HepG2 (cell line): ENCODE measurements at regions not wholly inside any gene's neighbourhood (a gene's known extent, or its start where the extent isn't known, plus 50 kb on each side); places are given as distances from the start of the nearest gene placed in this dataset.
A peak's percentile ranks its signal among the peaks of the same experiment; 100 is the strongest.

Experiments used
- ATAC-seq: fragments of 200-7000 bp; cut with Tn5 transposase; 3 replicates; pipeline ENCODE4 v1.9.1; 2020; ENCODE audit warnings: mild to moderate bottlenecking, moderate library complexity
- BruUV-seq: library from RNA; stranded (reverse); fragments of 400-500 nt; replicated peaks from 2 replicates; lab custom pipeline; 2021; lab: Mats Ljungman, UMichigan
- CTCF ChIA-PET: fragments of 300-600 bp; formaldehyde crosslinking; extraction: SDS; loops from one replicate; lab custom pipeline; 2021; ENCODE audit warnings: low total read pairs, inconsistent platforms, low intra/inter-chr PET ratio; lab: Yijun Ruan, JAX
- POLR2A ChIA-PET: fragments of 350-600 bp; sonication (Branson Sonifier 250); formaldehyde crosslinking; loops from one replicate; lab custom pipeline; 2020; ENCODE audit warnings: antibody characterized with exemption, inconsistent platforms; lab: Yijun Ruan, JAX
- DNase-seq: peaks from one replicate; pipeline ENCODE4 v3.0.0-alpha.2; 2015; ENCODE audit warnings: low spot score
- FAIRE-seq: peaks from 3 replicates; lab custom pipeline; 2011; peaks lifted over from hg19 to GRCh38; lab: Jason Lieb, UNC
- H2AFZ ChIP-seq: one replicate; pipeline ENCODE4 v1.6.1; 2011; ENCODE audit warnings: low read length, inconsistent platforms
- H3K27ac ChIP-seq: fragments of 300-600 bp; 3 replicates; pipeline ENCODE4 v1.8.0; 2011; ENCODE audit warnings: mixed run types, mild to moderate bottlenecking, mixed read lengths, low read length, inconsistent platforms; ENCODE audit not compliant: insufficient read depth; ENCODE audit errors: extremely low read length
- H3K27me3 ChIP-seq, 2 experiments: fragments of 200-600 bp in 1 of 2; 2 replicates in 1 of 2; 3 replicates in 1 of 2; pipeline versions ENCODE4 v1.6.0 to v1.8.0; 2011; ENCODE audit warnings: low read length in 2 of 2, mild to moderate bottlenecking in 2 of 2, moderate library complexity in 2 of 2, inconsistent platforms in 1 of 2; ENCODE audit not compliant: insufficient read depth in 2 of 2, control insufficient read depth in 1 of 2
- H3K36me3 ChIP-seq, 2 experiments: fragments of 200-600 bp in 1 of 2; replicated peaks in 1 of 2; 2 replicates in 1 of 2; 3 replicates in 1 of 2; pipeline versions ENCODE4 v1.5.1 to v1.8.0; 2011; ENCODE audit warnings: low read length in 2 of 2, inconsistent platforms in 1 of 2; ENCODE audit not compliant: insufficient read depth in 2 of 2, control insufficient read depth in 1 of 2
- H3K4me1 ChIP-seq: 2 replicates; pipeline ENCODE4 v1.5.1; 2012; ENCODE audit warnings: low read length, inconsistent platforms; ENCODE audit not compliant: insufficient read depth
- H3K4me2 ChIP-seq: 2 replicates; pipeline ENCODE4 v1.6.0; 2011; ENCODE audit warnings: low read depth, low read length, inconsistent platforms
- H3K4me3 ChIP-seq, 3 experiments: fragments of 200-600 bp in 1 of 3; sonication (generic), shearing (Covaris generic) in 1 of 3; replicated peaks in 1 of 3; 2 replicates each; pipeline ENCODE4 v1.5.1; 2011 to 2016; ENCODE audit warnings: low read length in 3 of 3, inconsistent platforms in 2 of 3, low read depth in 2 of 3, mild to moderate bottlenecking in 2 of 3, control low read depth in 1 of 3, mixed read lengths in 1 of 3; ENCODE audit not compliant: insufficient read depth in 1 of 3
- H3K79me2 ChIP-seq: one replicate; pipeline ENCODE4 v1.6.1; 2011; ENCODE audit warnings: low read length, inconsistent platforms; ENCODE audit not compliant: insufficient read depth
- H3K9ac ChIP-seq: 2 replicates; pipeline ENCODE4 v1.6.0; 2011; ENCODE audit warnings: mild to moderate bottlenecking, low read depth, low read length, inconsistent platforms; ENCODE audit not compliant: insufficient read depth
- H3K9me3 ChIP-seq: 2 replicates; pipeline ENCODE4 v1.5.1; 2012; ENCODE audit warnings: mild to moderate bottlenecking, low read length
- H4K20me1 ChIP-seq: 2 replicates; pipeline ENCODE4 v1.6.0; 2011; ENCODE audit warnings: inconsistent platforms, mild to moderate bottlenecking, low read length, moderate library complexity; ENCODE audit not compliant: insufficient read depth
- CEBPB ChIP-seq: IDR thresholded peaks from 2 replicates; pipeline ENCODE4 v1.6.1; 2011; ENCODE audit warnings: low read depth, low read length, improper control_type of control experiment, borderline replicate concordance
- CTCF ChIP-seq: sonication (generic); formaldehyde crosslinking; IDR thresholded peaks from 2 replicates; pipeline ENCODE4 v1.5.0; 2020; ENCODE audit warnings: mild to moderate bottlenecking, missing genetic modification reagents, moderate library complexity
- ELF4 ChIP-seq: sonication (generic); formaldehyde crosslinking; IDR thresholded peaks from 2 replicates; pipeline ENCODE4 v1.5.0; 2020; ENCODE audit warnings: missing genetic modification reagents, mild to moderate bottlenecking, moderate library complexity, borderline replicate concordance
- PRMT3 ChIP-seq: sonication (generic); formaldehyde crosslinking; IDR thresholded peaks from 2 replicates; pipeline ENCODE4 v1.8.1; 2022; ENCODE audit warnings: low read depth, mild to moderate bottlenecking, moderate library complexity, missing genetic modification reagents, borderline replicate concordance
- SRSF9 ChIP-seq: fragments of 200-400 bp; formaldehyde crosslinking; IDR thresholded peaks from 2 replicates; pipeline ENCODE4 v1.6.1; 2018; ENCODE audit warnings: borderline replicate concordance, mild to moderate bottlenecking, low read depth, low read length; ENCODE audit not compliant: insufficient read depth, poor library complexity, severe bottlenecking
- TCF7 ChIP-seq: sonication (generic); IDR thresholded peaks from 2 replicates; pipeline ENCODE4 v1.6.1; 2016; ENCODE audit warnings: antibody characterized with exemption, low read depth
- YEATS2 ChIP-seq: sonication (generic); formaldehyde crosslinking; IDR thresholded peaks from 2 replicates; pipeline ENCODE4 v1.4.0; 2020; ENCODE audit warnings: missing genetic modification reagents, borderline replicate concordance
- ZNF10 ChIP-seq: sonication (generic); formaldehyde crosslinking; IDR thresholded peaks from 2 replicates; pipeline ENCODE4 v1.4.0; 2020; ENCODE audit warnings: mild to moderate bottlenecking, low read depth, missing genetic modification reagents, borderline replicate concordance
- ZNF281 ChIP-seq: sonication (generic); formaldehyde crosslinking; IDR thresholded peaks from 2 replicates; pipeline ENCODE4 v1.4.0; 2020; ENCODE audit warnings: missing genetic modification reagents, borderline replicate concordance
- ZNF282 ChIP-seq: fragments of 450-650 bp; IDR thresholded peaks from 2 replicates; pipeline ENCODE4 v1.6.1; 2018; ENCODE audit not compliant: partially characterized antibody
- ZNF326 ChIP-seq: sonication (generic); formaldehyde crosslinking; IDR thresholded peaks from 2 replicates; pipeline ENCODE4 v1.4.0; 2020; ENCODE audit warnings: missing genetic modification reagents, borderline replicate concordance
- ZNF547 ChIP-seq: sonication (generic); formaldehyde crosslinking; IDR thresholded peaks from 2 replicates; pipeline ENCODE4 v1.5.1; 2020; ENCODE audit warnings: mild to moderate bottlenecking, missing genetic modification reagents
- ZNF878 ChIP-seq: sonication (generic); formaldehyde crosslinking; IDR thresholded peaks from 2 replicates; pipeline ENCODE4 v1.8.1; 2023; ENCODE audit warnings: mild to moderate bottlenecking, missing genetic modification reagents, moderate library complexity
- WGBS: methylation state at CpG from one replicate; pipeline ENCODE4 v1.1.6; 2017; ENCODE audit warnings: low lambda C conversion rate; 5-methylcytosine and 5-hydroxymethylcytosine counted together
- in situ Hi-C: cut with HindIII; loops from 2 replicates; pipeline ENCODE4 v1.10.0; 2017; ENCODE audit warnings: low pct_unique_long_range_greater_than_20kb; ENCODE audit not compliant: extremely low pct_ligation_motif_present
- intact Hi-C: fragments of 100-400 bp; cut with micrococcal nuclease; formaldehyde crosslinking; loops from one replicate; pipeline ENCODE4 v1.10.0; 2022; ENCODE audit not compliant: unreplicated experiment

- DNase-seq (no peak), FAIRE-seq (peak; percentile 23), ATAC-seq (no peak)
- under 1% methylated on average over 2 of the region's 2 CpGs for WGBS
- Histone ChIP-seq H4K20me1 (no peaks in the 10 kb centered on the region), H3K4me3 (no peak overlapping the region), H3K9ac (no peak overlapping the region), H3K79me2 (no peaks in the 10 kb centered on the region), H3K27ac (no peak overlapping the region), H2AFZ (no peak overlapping the region), H3K4me2 (no peak overlapping the region), H3K9me3 (no peaks in the 10 kb centered on the region), H3K4me1 (no peaks in the 10 kb centered on the region), H3K27me3 (no peaks in the 10 kb centered on the region), H3K36me3 (no peaks in the 10 kb centered on the region)
- intact Hi-C loops (no loop called here), in situ Hi-C loops (no loop called here)
- BruUV-seq: no TSS peak
- CTCF ChIA-PET: no interaction called here
- TF ChIP-seq CEBPB (peak; percentile 48; the same call in 1 of the 2 replicates), ZNF281 (CRISPR knock-in tag) (no peak)
- POLR2A ChIA-PET: no interaction called here
Observed at GRCh38 chr20:12327205-12327604, 409.5 kb downstream of the BTBD3 start.

- ChIA-PET POLR2A (no interaction called here), CTCF (no interaction called here)
- Histone ChIP-seq H3K79me2 (no peaks in the 10 kb centered on the region), H3K36me3 (no peaks in the 10 kb centered on the region), H2AFZ (no peak overlapping the region), H4K20me1 (no peaks in the 10 kb centered on the region), H3K4me1 (no peaks in the 10 kb centered on the region), H3K9me3 (no peaks in the 10 kb centered on the region), H3K4me2 (no peak overlapping the region), H3K27me3 (no peaks in the 10 kb centered on the region), H3K27ac (no peak overlapping the region), H3K4me3 (no peak overlapping the region), H3K9ac (no peak overlapping the region)
- FAIRE-seq: no peak
- 25% methylated on average over 1 of the region's 1 CpG for WGBS
- no peak for DNase-seq
- intact Hi-C loops: no loop called here
- no peak for ATAC-seq
- in situ Hi-C loops: no loop called here
- BruUV-seq: no TSS peak
- TF ChIP-seq YEATS2: no peak
- no peak for TF ChIP-seq ZNF282
- no peak for TF ChIP-seq ZNF547 (CRISPR knock-in tag)
- no peak for TF ChIP-seq ZNF326 (CRISPR knock-in tag)
- no peak for TF ChIP-seq CTCF (CRISPR knock-in tag)
- no peak for TF ChIP-seq ZNF10 (CRISPR knock-in tag)
- no peak for TF ChIP-seq ELF4 (CRISPR knock-in tag)
- no peak for TF ChIP-seq ZNF878 (CRISPR knock-in tag)
- no peak for TF ChIP-seq SRSF9
- TF ChIP-seq TCF7: no peak
- no peak for TF ChIP-seq PRMT3
Observed at GRCh38 chr20:12331236-12331635, 413.5 kb downstream of the BTBD3 start.
